NCI-H82 treated with DMSO at 0.1 percent for 48 hours (cell line): ENCODE measurements at regions not wholly inside any gene's neighbourhood (a gene's known extent, or its start where the extent isn't known, plus 50 kb on each side); places are given as distances from the start of the nearest gene placed in this dataset.

Source experiments
- DNase-seq: peaks from one replicate; lab custom pipeline; 2025; ENCODE audit not compliant: unreplicated experiment; lab: John Stamatoyannopoulos, UW

DNA sequence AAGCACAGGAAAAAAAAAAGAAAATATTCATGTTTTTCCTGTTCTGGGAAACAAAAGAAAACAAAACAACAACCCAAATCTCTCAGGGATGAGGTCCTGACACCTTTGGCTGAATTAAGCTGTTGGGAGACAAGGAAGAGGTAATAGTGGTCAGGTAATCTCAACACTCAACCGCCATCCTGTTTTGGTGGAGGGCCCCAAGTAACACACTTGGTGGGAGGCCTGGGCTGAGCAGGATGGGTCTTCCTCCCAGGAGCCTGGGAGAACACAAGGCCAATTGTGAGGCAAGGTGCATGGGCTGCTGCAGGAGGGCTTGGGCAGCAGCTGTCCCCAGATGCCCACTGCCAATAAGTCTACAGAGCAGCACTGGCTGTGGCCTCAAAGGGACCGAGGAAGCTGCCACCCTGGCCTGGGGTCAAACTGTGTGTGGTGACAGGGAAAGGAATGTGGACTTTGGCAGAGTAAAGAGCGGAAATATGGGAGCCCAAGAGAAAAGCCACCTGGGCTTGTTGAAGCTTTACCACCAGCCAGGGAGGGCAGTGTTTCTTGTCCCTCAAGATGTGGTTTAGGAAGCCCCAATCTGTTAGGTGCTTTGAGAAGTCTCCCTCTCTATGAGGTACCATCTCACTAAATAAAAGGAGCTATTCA lies 93.5 kb upstream of the SLC25A13 start:
- DNase-seq, result no peak

GRCh38 chr7:96414931-96415292 lies 93.0 kb upstream of the SLC25A13 start:
- DNase-seq, result peak; percentile 43

- DNase-seq, result no peak
Measured at GRCh38 chr7:96410126-96410839, 88.4 kb upstream of the SLC25A13 start.

DNA sequence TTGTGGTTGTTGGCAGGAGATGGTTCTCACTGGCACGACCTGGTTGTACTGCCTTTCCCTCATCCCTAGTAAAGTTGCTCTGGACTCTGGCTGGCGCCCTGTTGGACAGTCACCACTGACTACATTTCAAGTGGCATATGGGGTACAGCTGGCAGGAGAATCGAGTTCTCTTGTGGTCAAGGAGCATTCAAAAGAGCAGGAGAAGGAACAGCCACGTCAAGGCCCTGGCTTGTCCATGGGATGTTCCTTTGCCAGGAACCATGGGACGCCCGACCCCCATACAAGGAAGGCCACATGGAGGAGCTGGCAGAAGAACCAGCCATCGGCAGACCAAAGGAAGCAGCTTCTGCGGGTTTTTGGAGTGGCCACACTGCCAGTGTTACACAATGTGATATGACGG lies 87.0 kb upstream of the SLC25A13 start:
- no peak for DNase-seq

GRCh38 chr7:96407427-96407826 lies 85.5 kb upstream of the SLC25A13 start:
- DNase-seq, result no peak

GRCh38 chr7:96402913-96403312 lies 81.0 kb upstream of the SLC25A13 start:
- no peak for DNase-seq

GRCh38 chr7:96401200-96401599 lies 79.3 kb upstream of the SLC25A13 start:
- DNase-seq, result no peak

DNA sequence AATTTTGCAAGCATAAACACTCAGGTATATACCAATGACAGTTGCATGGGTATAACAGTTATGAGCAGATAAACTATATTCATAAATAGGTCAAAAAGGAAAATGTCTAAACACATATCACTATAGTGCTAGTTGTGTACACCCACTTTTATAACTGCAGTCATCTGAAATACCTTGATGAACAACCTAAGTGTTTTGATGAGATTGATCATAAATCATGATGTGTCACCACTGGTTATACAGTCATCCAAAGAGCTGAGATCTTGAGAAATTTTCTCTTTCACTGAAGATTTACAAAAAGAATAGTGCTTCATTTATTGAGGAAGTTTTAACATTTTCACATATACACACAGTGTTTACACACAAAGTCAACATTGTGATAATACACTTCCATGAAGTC lies 78.6 kb upstream of the SLC25A13 start:
- DNase-seq, result no peak

DNA sequence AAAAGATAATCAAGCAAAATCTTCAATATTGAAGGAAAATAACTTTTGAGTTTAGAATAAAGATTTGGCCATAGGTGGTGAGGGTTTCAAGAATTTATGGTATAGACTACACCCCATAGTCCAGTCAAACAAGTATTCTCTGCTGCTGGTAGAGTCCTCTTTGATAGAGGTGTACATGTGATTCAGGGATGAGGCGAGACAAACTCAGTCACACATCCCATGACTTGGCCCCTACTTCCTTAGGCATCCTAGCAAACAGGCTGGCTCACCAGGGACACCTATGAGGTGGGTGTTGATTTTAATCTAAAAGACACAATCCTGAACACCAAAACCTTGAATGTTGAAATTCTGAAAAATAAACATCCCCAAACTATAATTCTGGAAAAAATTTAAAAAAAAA lies 78.1 kb upstream of the SLC25A13 start:
- no peak for DNase-seq

- DNase-seq, result no peak
Measured at GRCh38 chr7:96397936-96398598, 76.2 kb upstream of the SLC25A13 start.

DNA sequence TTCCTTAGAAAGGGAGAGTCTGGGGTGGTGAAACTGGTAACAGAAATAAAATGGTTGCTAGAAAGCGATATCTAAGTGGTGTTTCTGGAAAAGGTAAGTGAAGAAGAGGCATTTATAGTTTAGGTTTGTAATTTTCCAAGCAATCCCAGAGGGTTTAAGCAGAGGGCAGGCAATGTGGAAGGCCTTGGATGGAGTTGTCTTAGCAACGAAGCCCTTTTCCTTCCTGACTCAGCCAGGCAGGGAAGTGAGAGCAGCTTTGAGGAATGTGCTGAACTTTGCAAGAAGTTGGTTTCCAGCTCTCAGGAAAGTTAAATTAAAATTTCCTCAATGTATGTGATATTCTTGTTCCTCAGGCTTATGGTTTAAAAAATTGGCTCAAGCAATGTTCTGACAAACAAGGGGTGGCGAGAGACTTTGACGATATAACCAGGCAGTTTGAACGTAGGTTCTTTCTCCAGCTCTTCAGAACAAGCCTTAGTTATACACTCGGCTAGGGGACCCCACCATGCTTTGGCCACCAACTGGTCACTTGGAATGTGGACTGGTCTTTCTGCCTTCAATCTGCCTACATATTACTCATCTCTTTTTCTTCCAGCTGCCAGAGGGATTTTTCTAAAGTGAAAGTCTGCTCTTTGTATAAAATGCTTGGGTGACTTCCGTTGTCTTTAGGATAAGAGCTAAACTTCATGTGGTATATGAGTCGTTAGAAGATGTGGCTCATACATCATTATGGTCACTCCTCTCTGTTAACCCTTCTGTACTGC lies 66.9 kb upstream of the SLC25A13 start:
- no peak for DNase-seq

DNA sequence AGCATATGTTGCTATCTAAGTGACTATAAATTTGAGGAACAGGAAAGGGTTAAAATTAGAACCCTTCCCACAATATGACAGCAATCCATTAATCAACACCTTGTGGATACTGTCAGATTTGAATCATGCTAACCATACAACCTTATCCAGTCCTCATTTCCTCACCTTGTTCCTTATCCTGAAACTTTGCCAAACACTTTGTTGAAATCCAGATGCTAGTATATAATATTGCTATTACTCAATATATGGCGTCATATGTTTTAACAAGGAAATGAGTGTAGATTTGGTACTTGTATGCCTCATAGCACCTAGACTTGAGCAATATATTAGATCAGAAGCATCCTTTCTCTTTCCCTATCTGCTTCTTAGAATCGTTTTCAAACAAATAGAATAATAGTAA lies 66.3 kb upstream of the SLC25A13 start:
- no peak for DNase-seq

DNA sequence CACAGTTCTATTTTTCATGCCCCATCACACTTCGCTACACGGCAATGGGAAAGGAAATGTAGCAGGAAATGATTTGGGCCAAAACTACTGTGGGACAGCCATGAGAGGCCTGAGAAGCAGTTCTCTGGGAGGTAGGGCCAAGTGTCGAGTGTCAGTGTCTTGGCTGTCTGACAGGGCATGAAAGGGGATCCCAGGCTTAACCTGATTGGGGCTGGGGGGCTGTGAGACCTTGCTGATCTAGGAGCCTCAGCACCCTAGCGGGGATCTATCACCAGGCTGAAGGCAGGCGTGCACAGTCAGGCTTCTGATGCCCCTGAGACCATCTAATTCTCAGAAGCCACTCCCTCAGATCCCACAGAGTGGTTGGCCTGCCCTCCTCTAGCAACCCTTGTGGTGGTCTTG lies 58.2 kb upstream of the SLC25A13 start:
- DNase-seq, result no peak

DNA sequence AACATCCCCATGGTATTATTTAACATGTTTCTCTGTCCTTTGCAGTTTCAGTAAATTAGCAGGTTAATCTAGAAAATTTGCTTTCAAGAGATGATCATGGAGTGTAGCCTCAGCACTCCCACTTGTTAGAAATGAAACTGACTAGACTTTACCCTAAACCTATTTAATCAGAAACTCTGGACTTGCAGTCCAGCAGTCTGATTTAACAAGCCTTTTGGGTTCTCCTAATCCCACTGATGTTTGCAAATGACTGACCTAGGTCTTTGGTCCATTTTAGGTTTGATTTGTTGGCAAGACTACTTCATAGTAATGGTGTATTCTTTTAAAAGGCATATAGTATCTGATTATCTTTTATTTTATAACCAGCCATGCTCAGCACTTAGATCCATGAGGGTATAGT lies 55.5 kb upstream of the SLC25A13 start:
- no peak for DNase-seq
